HepG2 (cell line): ENCODE measurements at regions not wholly inside any gene's neighbourhood (a gene's known extent, or its start where the extent isn't known, plus 50 kb on each side); places are given as distances from the start of the nearest gene placed in this dataset.

Experiments used
- CBX2 ChIP-seq, 2 experiments: fragments of 200-600 bp in 1 of 2; sonication (generic); formaldehyde crosslinking in 1 of 2; IDR thresholded peaks; 2 replicates each; pipeline versions ENCODE4 v1.7.0 to v1.8.1; 2018 to 2022; ENCODE audit warnings: low read depth in 2 of 2, low read length in 1 of 2, mild to moderate bottlenecking in 1 of 2, missing genetic modification reagents in 1 of 2
- ELF4 ChIP-seq: sonication (generic); formaldehyde crosslinking; IDR thresholded peaks from 2 replicates; pipeline ENCODE4 v1.5.0; 2020; ENCODE audit warnings: missing genetic modification reagents, mild to moderate bottlenecking, moderate library complexity, borderline replicate concordance
- FOXP4 ChIP-seq: sonication (generic); formaldehyde crosslinking; IDR thresholded peaks from 2 replicates; pipeline ENCODE4 v1.4.0; 2020; ENCODE audit warnings: missing genetic modification reagents
- HHEX ChIP-seq: IDR thresholded peaks from 2 replicates; pipeline ENCODE4 v1.6.1; 2016; ENCODE audit warnings: control low read depth
- ISX ChIP-seq: sonication (generic); formaldehyde crosslinking; conservative IDR thresholded peaks from 2 replicates; pipeline ENCODE4 v1.5.0; 2020; ENCODE audit warnings: missing genetic modification reagents
- JUND ChIP-seq: sonication (generic); formaldehyde crosslinking; IDR thresholded peaks from 2 replicates; pipeline ENCODE4 v1.8.0; 2022; ENCODE audit warnings: mild to moderate bottlenecking, missing genetic modification reagents
- NCOA2 ChIP-seq: sonication (generic); formaldehyde crosslinking; IDR thresholded peaks from 2 replicates; pipeline ENCODE4 v1.8.0; 2022; ENCODE audit warnings: inconsistent platforms
- PHF21A ChIP-seq: sonication (generic); formaldehyde crosslinking; IDR thresholded peaks from 2 replicates; pipeline ENCODE4 v1.5.0; 2020; ENCODE audit warnings: mild to moderate bottlenecking, missing genetic modification reagents
- PRDM10 ChIP-seq: sonication (generic); formaldehyde crosslinking; IDR thresholded peaks from 2 replicates; pipeline ENCODE4 v1.4.0; 2020; ENCODE audit warnings: low read depth, missing genetic modification reagents
- SIX1 ChIP-seq: sonication (generic); formaldehyde crosslinking; IDR thresholded peaks from 2 replicates; pipeline ENCODE4 v1.4.0; 2020; ENCODE audit warnings: missing genetic modification reagents, borderline replicate concordance
- TRIM24 ChIP-seq: sonication (generic); formaldehyde crosslinking; IDR thresholded peaks from 2 replicates; pipeline ENCODE4 v1.8.0; 2022; ENCODE audit warnings: mild to moderate bottlenecking, missing genetic modification reagents
- ZFP37 ChIP-seq: sonication (generic); formaldehyde crosslinking; IDR thresholded peaks from 2 replicates; pipeline ENCODE4 v1.4.0; 2020; ENCODE audit warnings: missing genetic modification reagents, borderline replicate concordance
- ZNF232 ChIP-seq: sonication (generic); formaldehyde crosslinking; IDR thresholded peaks from 2 replicates; pipeline ENCODE4 v1.4.0; 2020; ENCODE audit warnings: missing genetic modification reagents, borderline replicate concordance
- ZNF501 ChIP-seq: sonication (generic); formaldehyde crosslinking; IDR thresholded peaks from 2 replicates; pipeline ENCODE4 v1.5.1; 2020; ENCODE audit warnings: mild to moderate bottlenecking, moderate library complexity, missing genetic modification reagents
- ZNF569 ChIP-seq: sonication (generic); formaldehyde crosslinking; IDR thresholded peaks from 2 replicates; pipeline ENCODE4 v1.5.0; 2020; ENCODE audit warnings: mild to moderate bottlenecking, missing genetic modification reagents, moderate library complexity, borderline replicate concordance
- ZNF574 ChIP-seq: sonication (generic); formaldehyde crosslinking; IDR thresholded peaks from 2 replicates; pipeline ENCODE4 v1.4.0; 2020; ENCODE audit warnings: missing genetic modification reagents
- ZNF687 ChIP-seq: sonication (generic); formaldehyde crosslinking; IDR thresholded peaks from 2 replicates; pipeline ENCODE4 v1.5.1; 2020; ENCODE audit warnings: mild to moderate bottlenecking, missing genetic modification reagents, moderate library complexity

DNA sequence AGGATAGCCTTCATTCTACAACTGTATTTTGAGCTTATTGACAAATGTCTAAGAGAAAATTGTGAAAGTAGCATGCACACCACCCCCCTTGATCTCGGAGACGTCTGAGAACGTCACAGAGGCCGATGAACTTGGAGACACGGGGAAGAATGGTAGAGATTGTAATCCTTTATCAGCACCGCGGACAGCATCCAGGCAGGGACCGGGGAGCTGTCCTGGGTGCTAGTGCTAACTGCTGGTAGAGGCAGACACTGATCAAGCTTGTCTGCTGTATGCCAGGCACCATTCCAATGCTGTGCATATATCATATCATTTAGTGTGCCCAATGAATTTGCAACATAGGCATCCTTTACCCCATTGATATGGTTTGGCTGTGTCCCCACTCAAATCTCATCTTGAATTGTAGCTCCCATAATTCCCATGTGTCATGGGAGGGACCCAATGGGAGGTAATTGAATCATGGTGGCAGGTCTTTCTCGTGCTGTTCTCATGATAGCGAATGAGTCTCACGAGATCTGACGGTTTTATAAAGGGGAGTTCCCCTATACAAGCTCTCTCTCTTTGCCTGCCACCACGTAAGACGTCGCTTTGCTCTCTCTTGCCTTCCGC, 98.8 kb downstream of the LHX2 start (continued):
- TF ChIP-seq ZNF574 (peak; percentile 97), CBX2 (IDR thresholded peaks at IDR 0.05; ENCODE audit: low read depth, low read length) (no peak), CBX2 (CRISPR knock-in tag; IDR thresholded peaks at IDR 0.05; ENCODE audit: low read depth) (peak; percentile 91; the same call in 1 of the 2 replicates), ISX (peak; percentile 100), SIX1 (CRISPR knock-in tag) (peak; percentile 96), NCOA2 (CRISPR knock-in tag) (peak; percentile 97), ELF4 (CRISPR knock-in tag) (peak; percentile 98), HHEX (CRISPR knock-in tag) (peak; percentile 92), PRDM10 (CRISPR knock-in tag) (peak; percentile 96), FOXP4 (peak; percentile 91), TRIM24 (no peak), ZNF232 (CRISPR knock-in tag) (peak; percentile 100), ZNF569 (CRISPR knock-in tag) (peak; percentile 71; the same call in 1 of the 2 replicates), ZNF687 (CRISPR knock-in tag) (no peak; the same call in 1 of the 2 replicates), ZNF501 (CRISPR knock-in tag) (peak; percentile 96), PHF21A (peak; percentile 60), JUND (CRISPR knock-in tag) (peak; percentile 89), ZFP37 (CRISPR knock-in tag) (peak; percentile 100)
